ENCODE measurements at regions not wholly inside any gene's neighbourhood (a gene's known extent, or its start where the extent isn't known, plus 50 kb on each side); places are given as distances from the start of the nearest gene placed in this dataset.

- TF ChIP-seq, protein P1, sequence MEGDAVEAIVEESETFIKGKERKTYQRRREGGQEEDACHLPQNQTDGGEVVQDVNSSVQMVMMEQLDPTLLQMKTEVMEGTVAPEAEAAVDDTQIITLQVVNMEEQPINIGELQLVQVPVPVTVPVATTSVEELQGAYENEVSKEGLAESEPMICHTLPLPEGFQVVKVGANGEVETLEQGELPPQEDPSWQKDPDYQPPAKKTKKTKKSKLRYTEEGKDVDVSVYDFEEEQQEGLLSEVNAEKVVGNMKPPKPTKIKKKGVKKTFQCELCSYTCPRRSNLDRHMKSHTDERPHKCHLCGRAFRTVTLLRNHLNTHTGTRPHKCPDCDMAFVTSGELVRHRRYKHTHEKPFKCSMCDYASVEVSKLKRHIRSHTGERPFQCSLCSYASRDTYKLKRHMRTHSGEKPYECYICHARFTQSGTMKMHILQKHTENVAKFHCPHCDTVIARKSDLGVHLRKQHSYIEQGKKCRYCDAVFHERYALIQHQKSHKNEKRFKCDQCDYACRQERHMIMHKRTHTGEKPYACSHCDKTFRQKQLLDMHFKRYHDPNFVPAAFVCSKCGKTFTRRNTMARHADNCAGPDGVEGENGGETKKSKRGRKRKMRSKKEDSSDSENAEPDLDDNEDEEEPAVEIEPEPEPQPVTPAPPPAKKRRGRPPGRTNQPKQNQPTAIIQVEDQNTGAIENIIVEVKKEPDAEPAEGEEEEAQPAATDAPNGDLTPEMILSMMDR (conservative IDR thresholded peaks at IDR 0.05), result no peak
- H3K27ac ChIP-seq, result no peak overlapping the region
Observed at GRCh38 chr22:47609653-47610052, 847.2 kb downstream of the TBC1D22A start.

DNA sequence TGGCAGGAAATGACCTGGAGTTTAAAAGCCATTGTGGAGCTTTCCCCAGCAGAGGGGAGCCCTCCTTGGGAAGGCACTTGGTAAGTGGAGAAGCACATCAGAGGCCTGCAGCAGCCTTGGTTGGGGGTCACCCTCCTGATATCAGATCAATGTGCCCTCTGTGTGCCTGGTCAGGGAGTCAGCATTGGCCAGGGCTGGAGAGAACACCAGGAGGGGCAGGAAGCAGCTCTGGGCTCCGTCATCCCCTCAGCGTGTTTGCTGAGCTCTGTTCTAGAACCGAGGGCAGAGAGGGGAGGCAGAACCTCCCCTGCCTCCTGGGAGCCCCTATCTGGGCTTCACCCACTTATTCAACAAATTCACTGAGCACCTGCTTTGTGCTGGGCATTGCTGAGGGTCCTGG, 846.0 kb downstream of the TBC1D22A start:
- TF ChIP-seq, protein P1 (conservative IDR thresholded peaks at IDR 0.05), result no peak
- H3K27ac ChIP-seq, result no peak overlapping the region

GRCh38 chr22:47607486-47607885, 845.0 kb downstream of the TBC1D22A start:
- no peak overlapping the region for H3K27ac ChIP-seq
- TF ChIP-seq, protein P1 (conservative IDR thresholded peaks at IDR 0.05), result no peak

GRCh38 chr22:47606426-47606825, 844.0 kb downstream of the TBC1D22A start:
- H3K27ac ChIP-seq, result no peak overlapping the region
- TF ChIP-seq, protein P1 (conservative IDR thresholded peaks at IDR 0.05), result no peak

DNA sequence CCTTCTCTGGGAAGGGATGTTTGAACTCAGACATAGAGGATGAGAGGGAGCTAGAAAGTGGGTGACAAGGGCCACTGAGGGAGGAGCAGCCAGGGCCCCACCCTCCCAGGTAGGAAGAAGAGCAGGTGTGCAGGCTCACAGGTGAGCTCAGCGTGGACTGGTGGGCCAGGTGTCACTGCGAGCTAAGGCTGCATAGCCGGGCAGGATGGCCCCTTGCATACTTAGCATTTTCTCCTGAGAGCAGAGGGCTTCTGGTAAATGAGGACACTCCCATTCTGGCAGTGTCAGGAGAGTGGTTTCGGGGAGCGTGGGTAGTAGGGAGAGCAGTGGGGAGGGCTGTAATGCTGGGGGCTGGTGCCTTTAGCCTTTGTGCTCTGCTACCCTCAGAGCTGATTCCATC, 843.4 kb downstream of the TBC1D22A start:
- TF ChIP-seq, protein P1 (conservative IDR thresholded peaks at IDR 0.05), result no peak

DNA sequence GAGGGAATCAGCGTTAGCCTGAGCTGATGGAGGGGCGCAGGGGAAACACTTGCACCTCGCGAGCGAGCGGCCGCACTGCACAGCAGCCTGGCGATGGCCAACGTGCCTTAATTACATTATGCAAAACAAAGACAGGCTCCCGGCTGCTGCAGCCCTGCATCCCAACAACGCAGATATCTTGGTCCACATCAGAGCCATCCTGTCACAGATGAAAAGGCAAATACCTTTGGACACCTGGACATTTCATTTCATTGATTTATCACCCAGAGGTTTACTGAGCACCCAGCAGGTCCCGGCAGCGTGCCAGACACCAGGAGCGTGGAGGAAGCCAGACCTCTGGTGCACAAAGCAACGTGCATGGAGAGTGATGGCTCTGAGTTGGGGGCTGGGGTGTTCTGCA, 843.0 kb downstream of the TBC1D22A start:
- TF ChIP-seq, protein P1 (conservative IDR thresholded peaks at IDR 0.05), result no peak
- no peak overlapping the region for H3K27ac ChIP-seq

More for the DNA sequence above, 843.4 kb downstream of the TBC1D22A start:
- no peak overlapping the region for H3K27ac ChIP-seq

DNA sequence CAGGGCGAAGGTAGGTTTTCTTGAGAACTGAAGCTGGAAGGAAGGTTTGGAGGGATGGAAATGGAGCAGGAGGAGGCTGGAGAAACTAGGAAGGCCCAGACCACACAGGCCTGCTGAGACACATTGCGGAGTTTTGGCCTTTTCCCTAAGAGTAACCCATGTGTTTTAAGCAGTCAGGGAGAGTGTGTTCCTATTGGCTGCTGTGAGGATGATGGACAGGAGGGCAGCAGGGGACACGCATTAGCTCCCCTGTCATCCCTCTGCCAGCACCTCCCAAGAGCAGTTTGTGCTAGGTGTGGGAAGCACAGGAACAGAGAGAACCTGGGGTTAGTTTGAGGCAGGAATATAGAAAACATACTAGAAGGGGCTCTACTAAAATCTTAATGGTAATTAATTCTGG, 842.1 kb downstream of the TBC1D22A start:
- TF ChIP-seq, protein P1 (conservative IDR thresholded peaks at IDR 0.05), result no peak
- H3K27ac ChIP-seq, result no peak overlapping the region

- H3K27ac ChIP-seq, result no peak overlapping the region
Observed at GRCh38 chr22:47602732-47603131, 840.3 kb downstream of the TBC1D22A start.

More at GRCh38 chr22:47602732-47603131, 840.3 kb downstream of the TBC1D22A start:
- TF ChIP-seq, protein P1 (conservative IDR thresholded peaks at IDR 0.05), result no peak

Data from VCaP (cell line).